ENCODE measurements at regions not wholly inside any gene's neighbourhood (a gene's known extent, or its start where the extent isn't known, plus 50 kb on each side); places are given as distances from the start of the nearest gene placed in this dataset.

DNA sequence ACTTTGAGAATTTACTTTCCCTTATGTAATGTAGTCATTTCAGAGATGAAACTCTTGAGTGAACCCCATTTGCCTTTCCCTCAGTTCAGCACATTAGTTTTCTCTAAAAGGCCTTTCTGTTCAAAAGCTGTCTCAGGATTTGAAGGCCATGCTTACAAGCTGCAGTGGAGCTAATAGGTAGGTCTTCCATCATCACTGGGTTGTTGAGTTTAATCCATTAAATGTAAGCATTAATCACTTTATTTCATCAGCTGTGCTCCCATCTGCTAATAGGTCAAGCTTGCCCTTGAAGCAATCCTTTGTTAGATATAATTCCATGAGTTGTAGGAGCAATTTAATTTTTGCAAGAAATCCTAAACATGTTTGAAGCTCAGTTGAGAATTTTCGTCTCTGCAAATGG lies 422.2 kb upstream of the ZP4 start:
- TF ChIP-seq ZNF8 (CRISPR knock-in tag; IDR thresholded peaks at IDR 0.05): no peak
- no peak for TF ChIP-seq PPARA (CRISPR knock-in tag; IDR thresholded peaks at IDR 0.05; ENCODE audit: borderline replicate concordance)

Measured in SK-N-SH treated with all-trans-retinoic acid at 6 μM for 48 hours (cell line).